GM20000 (cell line): ENCODE measurements at regions not wholly inside any gene's neighbourhood (a gene's known extent, or its start where the extent isn't known, plus 50 kb on each side); places are given as distances from the start of the nearest gene placed in this dataset.

ENCODE experiments used
- DNase-seq: peaks from one replicate; pipeline ENCODE4 v3.0.0; 2012; ENCODE audit warnings: low spot score
- TF ChIP-seq, protein P1 (sequence below): IDR thresholded peaks from 2 replicates; pipeline ENCODE4 v1.5.1; 2012; ENCODE audit warnings: mild to moderate bottlenecking, control low read depth; ENCODE audit errors: extremely low read depth, missing control alignments

DNA sequence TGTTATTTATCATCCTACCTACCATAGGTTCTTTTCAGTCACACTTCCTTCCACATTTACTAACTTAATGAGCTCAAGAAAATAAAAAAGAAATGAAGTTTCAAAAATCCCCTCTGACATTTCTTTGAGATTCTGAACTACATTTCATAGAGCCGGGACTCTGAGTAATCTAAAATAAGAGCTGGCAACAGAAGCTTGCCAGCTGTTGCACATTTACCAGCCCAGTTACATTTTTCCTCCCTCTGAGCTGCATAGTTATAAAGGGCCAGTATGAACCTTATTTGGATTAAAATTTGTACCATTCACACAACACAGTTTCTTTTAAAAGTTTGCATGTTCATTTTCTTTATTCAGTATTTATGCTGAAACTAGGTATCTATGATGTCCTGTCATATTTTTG lies 119.5 kb upstream of the CAV2 start:
- DNase-seq = no peak

DNA sequence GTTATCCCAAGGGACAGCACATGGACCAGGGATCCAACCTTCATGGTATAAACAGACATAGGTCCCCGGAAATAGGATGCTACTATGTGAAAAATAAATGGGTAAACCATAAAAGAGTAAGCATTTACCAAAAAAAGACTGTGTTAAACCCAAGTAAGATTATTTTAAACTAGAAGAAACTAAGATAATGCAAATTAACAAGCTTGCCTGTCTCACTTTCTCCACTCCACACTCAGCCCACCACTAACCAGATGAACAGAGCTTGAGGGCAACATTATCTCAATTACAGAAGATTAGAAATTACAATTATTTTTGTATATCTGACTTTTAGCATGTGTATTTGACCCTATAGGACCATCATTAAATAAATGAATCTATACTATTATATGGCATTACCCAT lies 117.2 kb upstream of the CAV2 start:
- TF ChIP-seq, protein P1, sequence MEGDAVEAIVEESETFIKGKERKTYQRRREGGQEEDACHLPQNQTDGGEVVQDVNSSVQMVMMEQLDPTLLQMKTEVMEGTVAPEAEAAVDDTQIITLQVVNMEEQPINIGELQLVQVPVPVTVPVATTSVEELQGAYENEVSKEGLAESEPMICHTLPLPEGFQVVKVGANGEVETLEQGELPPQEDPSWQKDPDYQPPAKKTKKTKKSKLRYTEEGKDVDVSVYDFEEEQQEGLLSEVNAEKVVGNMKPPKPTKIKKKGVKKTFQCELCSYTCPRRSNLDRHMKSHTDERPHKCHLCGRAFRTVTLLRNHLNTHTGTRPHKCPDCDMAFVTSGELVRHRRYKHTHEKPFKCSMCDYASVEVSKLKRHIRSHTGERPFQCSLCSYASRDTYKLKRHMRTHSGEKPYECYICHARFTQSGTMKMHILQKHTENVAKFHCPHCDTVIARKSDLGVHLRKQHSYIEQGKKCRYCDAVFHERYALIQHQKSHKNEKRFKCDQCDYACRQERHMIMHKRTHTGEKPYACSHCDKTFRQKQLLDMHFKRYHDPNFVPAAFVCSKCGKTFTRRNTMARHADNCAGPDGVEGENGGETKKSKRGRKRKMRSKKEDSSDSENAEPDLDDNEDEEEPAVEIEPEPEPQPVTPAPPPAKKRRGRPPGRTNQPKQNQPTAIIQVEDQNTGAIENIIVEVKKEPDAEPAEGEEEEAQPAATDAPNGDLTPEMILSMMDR = no peak
- no peak for DNase-seq

More for the DNA sequence above, 119.5 kb upstream of the CAV2 start:
- TF ChIP-seq, protein P1 = no peak

DNA sequence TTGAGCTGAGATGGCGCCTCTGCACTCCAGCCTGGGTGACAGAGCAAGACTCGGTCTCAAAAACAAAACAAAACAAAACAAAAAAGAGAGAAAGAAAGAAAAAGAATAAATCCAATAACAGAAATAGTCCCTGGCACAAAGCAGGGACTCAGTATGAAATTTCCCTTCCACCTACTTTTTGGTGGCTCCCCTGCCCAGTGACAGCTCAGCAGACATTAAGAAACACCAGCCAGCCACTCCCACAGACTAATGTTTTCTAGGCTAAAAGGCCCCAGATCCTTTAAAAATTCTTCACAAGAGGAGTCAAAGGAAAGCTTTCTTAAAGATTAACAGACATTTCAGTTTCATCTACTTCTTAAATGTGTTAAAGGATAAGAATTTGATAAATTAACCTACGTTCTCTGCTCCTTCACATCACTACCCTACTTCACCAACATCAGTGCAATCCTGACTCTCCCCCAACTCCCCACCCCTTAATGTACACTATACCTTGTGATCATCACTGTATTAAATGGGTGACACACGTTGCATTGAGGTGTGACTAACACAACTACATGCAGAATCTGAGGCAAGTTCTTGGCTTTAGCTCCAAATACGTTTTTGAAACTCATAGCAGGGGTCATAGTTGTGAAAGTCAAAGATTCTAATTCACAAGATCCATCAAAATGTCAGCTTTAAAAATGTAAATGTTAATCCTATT lies 114.5 kb upstream of the CAV2 start:
- TF ChIP-seq, protein P1 = no peak
- DNase-seq = no peak

DNA sequence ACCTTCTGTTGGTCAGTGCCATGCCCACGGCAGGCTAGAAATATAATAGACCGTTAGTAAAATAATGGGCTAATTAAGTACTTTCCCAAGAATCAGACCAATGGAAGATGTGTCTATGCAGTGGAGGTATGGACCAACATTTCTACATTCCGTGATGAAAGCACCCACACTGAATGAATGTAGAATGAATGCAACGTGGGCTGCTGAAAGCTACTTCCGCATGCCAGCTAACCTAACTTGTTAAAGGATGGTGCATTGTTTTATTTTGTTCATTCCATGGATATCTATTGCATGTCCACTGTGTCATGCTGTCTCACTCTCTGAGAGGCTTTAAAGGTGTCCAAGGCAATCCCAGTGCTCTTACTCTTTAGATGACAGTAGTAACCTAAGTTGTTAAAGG lies 112.9 kb upstream of the CAV2 start:
- TF ChIP-seq, protein P1 = no peak
- no peak for DNase-seq

DNA sequence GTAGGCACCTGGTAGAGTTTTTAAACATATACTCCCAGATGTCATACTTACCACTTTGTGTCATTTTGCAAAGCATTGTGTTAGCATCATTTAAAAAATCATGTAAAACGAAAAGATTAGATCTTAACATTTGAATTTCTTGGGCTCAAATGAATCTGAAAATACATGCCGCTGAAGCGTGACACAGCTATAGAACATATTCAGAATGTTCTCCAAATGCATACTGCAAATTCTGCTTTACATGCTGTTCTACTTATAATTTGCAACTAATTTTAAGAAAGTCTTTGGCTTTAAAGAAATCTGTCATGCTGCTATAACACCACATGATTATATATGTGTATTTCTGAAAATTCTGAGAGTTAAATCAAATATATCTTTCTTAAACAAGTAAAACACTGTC lies 109.2 kb upstream of the CAV2 start:
- DNase-seq = no peak
- TF ChIP-seq, protein P1 = no peak

DNA sequence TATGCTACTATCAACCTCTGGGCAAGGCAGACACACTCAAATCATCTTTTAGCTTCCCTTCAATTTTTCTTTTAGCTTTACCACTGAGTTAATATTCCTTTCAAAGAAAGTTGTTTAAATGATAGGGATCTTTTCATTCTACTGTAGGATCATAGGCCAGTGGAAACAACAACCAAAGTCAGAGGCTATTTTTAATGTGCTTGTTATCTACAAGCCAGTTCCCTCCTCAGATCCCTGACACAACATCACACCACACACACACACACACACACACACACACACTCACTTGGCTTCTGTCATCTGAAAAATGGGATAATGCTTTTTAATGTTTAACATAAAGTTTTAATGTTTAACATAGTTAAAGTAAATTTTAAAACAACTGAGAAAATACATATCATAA lies 106.7 kb upstream of the CAV2 start:
- TF ChIP-seq, protein P1 = no peak
- DNase-seq = no peak

DNA sequence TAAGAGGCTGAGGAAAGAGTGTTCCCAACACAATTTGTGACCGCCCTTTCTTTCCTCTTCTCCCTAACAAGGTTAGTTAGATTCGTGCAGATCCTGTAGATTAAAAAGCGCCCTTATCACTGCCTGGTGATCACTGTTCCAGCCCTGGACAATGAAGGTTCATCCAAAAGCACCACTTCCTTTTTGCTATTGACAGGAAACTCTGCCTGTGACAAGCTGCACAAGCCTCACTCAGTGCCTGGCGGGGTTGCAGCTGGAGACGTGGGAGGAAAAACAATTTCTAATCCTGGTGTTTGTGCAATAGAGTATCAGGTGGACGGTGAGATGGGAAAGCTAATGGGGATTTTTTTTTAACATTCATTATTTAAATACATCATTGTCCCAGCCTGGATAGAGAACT lies 105.9 kb upstream of the CAV2 start:
- TF ChIP-seq, protein P1 = no peak
- no peak for DNase-seq
